Mesendoderm (in vitro differentiated cells): ENCODE measurements at regions not wholly inside any gene's neighbourhood (a gene's known extent, or its start where the extent isn't known, plus 50 kb on each side); places are given as distances from the start of the nearest gene placed in this dataset.
"Not testable (repeated sequence)": the region's sequence is repeated elsewhere in the genome, so short reads cannot be mapped to it uniquely, and the experiment has no call there.

Source experiments
- DNase-seq: peaks from one replicate; pipeline ENCODE4 v3.0.0; 2013
- H2AK5ac ChIP-seq: 2 replicates; pipeline ENCODE4 v1.6.1; 2013; ENCODE audit warnings: low read length, inconsistent platforms
- H2BK120ac ChIP-seq: 2 replicates; pipeline ENCODE4 v1.6.1; 2013; ENCODE audit warnings: low read depth, mild to moderate bottlenecking, low read length, moderate library complexity, mixed read lengths
- H2BK15ac ChIP-seq: replicated peaks from 2 replicates; pipeline ENCODE4 v1.6.1; 2013; ENCODE audit warnings: low read depth, mild to moderate bottlenecking, moderate library complexity
- H2BK5ac ChIP-seq: 2 replicates; pipeline ENCODE4 v1.6.1; 2013; ENCODE audit warnings: low read length, inconsistent platforms
- H3K18ac ChIP-seq: 2 replicates; pipeline ENCODE4 v1.6.1; 2013; ENCODE audit warnings: mild to moderate bottlenecking, low read length, mixed read lengths
- H3K23ac ChIP-seq: one replicate; pipeline ENCODE4 v1.6.1; 2013; ENCODE audit warnings: low read length
- H3K27ac ChIP-seq: 2 replicates; pipeline ENCODE4 v1.5.1; 2013; ENCODE audit warnings: low read depth, mild to moderate bottlenecking, inconsistent platforms, low read length, moderate library complexity
- H3K27me3 ChIP-seq: 2 replicates; pipeline ENCODE4 v1.6.1; 2013; ENCODE audit warnings: low read length, control low read depth, mild to moderate bottlenecking, inconsistent platforms; ENCODE audit not compliant: insufficient read depth, poor library complexity
- H3K36me3 ChIP-seq: 2 replicates; pipeline ENCODE4 v1.6.1; 2013; ENCODE audit warnings: low read length, inconsistent platforms; ENCODE audit not compliant: control insufficient read depth, insufficient read depth
- H3K4ac ChIP-seq: one replicate; pipeline ENCODE4 v1.6.1; 2013; ENCODE audit warnings: low read depth, mild to moderate bottlenecking, low read length, moderate library complexity
- H3K4me1 ChIP-seq: 2 replicates; pipeline ENCODE4 v1.6.1; 2013; ENCODE audit warnings: low read depth, low read length, inconsistent platforms; ENCODE audit not compliant: control insufficient read depth
- H3K4me2 ChIP-seq: 2 replicates; pipeline ENCODE4 v1.6.1; 2013; ENCODE audit warnings: low read length
- H3K4me3 ChIP-seq: 2 replicates; pipeline ENCODE4 v1.5.1; 2013; ENCODE audit warnings: mild to moderate bottlenecking, low read length
- H3K56ac ChIP-seq: one replicate; pipeline ENCODE4 v1.6.1; 2013; ENCODE audit warnings: low read length
- H3K79me1 ChIP-seq: 2 replicates; pipeline ENCODE4 v1.6.1; 2013; ENCODE audit warnings: low read length, inconsistent platforms
- H3K79me2 ChIP-seq: 2 replicates; pipeline ENCODE4 v1.6.1; 2013; ENCODE audit warnings: mild to moderate bottlenecking, low read length; ENCODE audit not compliant: control insufficient read depth, insufficient read depth
- H3K9ac ChIP-seq: 2 replicates; pipeline ENCODE4 v1.6.1; 2013; ENCODE audit warnings: low read length, inconsistent platforms
- H4K5ac ChIP-seq: one replicate; pipeline ENCODE4 v1.6.1; 2013; ENCODE audit warnings: low read length
- H4K8ac ChIP-seq: one replicate; pipeline ENCODE4 v1.6.1; 2013; ENCODE audit warnings: low read depth, mild to moderate bottlenecking, control low read depth, low read length, moderate library complexity
- WGBS: extraction: QIAGEN DNeasy Blood & Tissue Kit; methylation state at CpG from one replicate; pipeline ENCODE4 v1.1.7; 2013; ENCODE audit warnings: low lambda C conversion rate, missing lambda C conversion rate; ENCODE audit not compliant: insufficient coverage; ENCODE audit errors: extremely low coverage; 5-methylcytosine and 5-hydroxymethylcytosine counted together

- no peaks in the 10 kb centered on the region for H3K36me3 ChIP-seq
- no peak overlapping the region for H3K23ac ChIP-seq
- DNase-seq = no peak
- H2BK120ac ChIP-seq = no peak overlapping the region
- H3K27ac ChIP-seq = no peak overlapping the region
- no peak overlapping the region for H3K4ac ChIP-seq
- H3K4me2 ChIP-seq = no peak overlapping the region
- no peaks in the 10 kb centered on the region for H3K79me2 ChIP-seq
- H2AK5ac ChIP-seq = no peak overlapping the region
- H3K56ac ChIP-seq = no peak overlapping the region
- H4K5ac ChIP-seq = no peak overlapping the region
- no peak overlapping the region for H4K8ac ChIP-seq
- H2BK15ac ChIP-seq = no peak overlapping the region
- peaks cover 1% of the 10 kb centered on the region for H3K4me1 ChIP-seq
- no peaks in the 10 kb centered on the region for H3K79me1 ChIP-seq
- no peak overlapping the region for H3K4me3 ChIP-seq
- no peak overlapping the region for H2BK5ac ChIP-seq
- no CpG with 5 or more reads among the region's 2 CpGs for WGBS
- no peaks in the 10 kb centered on the region for H3K27me3 ChIP-seq
- no peak overlapping the region for H3K9ac ChIP-seq
- H3K18ac ChIP-seq = no peak overlapping the region
These were observed 1005.4 kb downstream of the OLFM4 start for GRCh38 chr13:54034047-54034446.

DNA sequence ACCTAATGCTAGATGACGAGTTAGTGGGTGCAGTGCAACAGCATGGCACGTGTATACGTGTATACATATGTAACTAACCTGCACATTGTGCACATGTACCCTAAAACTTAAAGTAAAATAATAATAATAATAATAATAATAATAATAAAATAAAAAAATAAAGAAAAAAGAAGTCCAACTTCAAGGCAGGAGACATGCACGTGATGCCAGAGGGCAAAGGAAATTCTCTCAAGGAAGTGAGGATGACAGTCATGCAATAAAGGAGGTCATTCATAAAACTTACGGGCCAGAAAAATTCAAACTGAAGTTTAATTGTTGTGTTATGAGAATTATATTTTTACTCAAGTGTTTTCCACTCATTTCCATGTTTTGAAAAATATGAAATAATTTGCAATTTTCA is 1028.8 kb downstream of the OLFM4 start:
- not testable (repeated sequence) for H3K79me1 ChIP-seq, H4K8ac ChIP-seq, H3K36me3 ChIP-seq, H3K27ac ChIP-seq, H3K4me1 ChIP-seq, H2BK5ac ChIP-seq, H3K27me3 ChIP-seq, H3K4me3 ChIP-seq, H3K4ac ChIP-seq, H3K4me2 ChIP-seq, H3K9ac ChIP-seq, H2BK120ac ChIP-seq, H4K5ac ChIP-seq, H2BK15ac ChIP-seq, H3K18ac ChIP-seq, H3K79me2 ChIP-seq, DNase-seq, H2AK5ac ChIP-seq, H3K23ac ChIP-seq, H3K56ac ChIP-seq
- no CpG with 5 or more reads among the region's 5 CpGs for WGBS

DNA sequence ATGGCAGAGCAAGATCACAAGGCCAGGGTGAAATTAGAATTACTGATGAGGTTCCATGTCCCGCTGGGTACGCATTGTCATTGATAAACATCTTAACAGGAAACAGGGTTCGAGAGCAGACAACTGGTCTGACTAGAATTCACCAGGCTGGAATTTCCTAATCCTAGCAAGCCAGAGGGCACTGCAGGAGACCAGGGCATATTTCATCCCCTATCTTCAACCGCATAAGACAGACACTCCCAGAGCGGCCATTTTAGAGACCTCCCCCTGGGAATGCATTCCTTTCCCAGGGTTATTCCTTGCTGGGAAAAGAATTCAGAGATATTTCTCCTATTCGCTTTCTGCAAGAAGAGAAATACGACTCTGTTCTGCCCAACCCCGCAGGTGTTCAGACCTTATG is 1041.3 kb downstream of the OLFM4 start:
- H3K9ac ChIP-seq, H3K79me1 ChIP-seq, H2BK5ac ChIP-seq, H3K79me2 ChIP-seq, H3K27ac ChIP-seq, H4K5ac ChIP-seq, H3K27me3 ChIP-seq, H3K18ac ChIP-seq, H3K4me1 ChIP-seq, H3K4ac ChIP-seq, H4K8ac ChIP-seq, H3K56ac ChIP-seq, H3K4me2 ChIP-seq, H2BK15ac ChIP-seq, H3K4me3 ChIP-seq, H3K36me3 ChIP-seq, H3K23ac ChIP-seq, H2AK5ac ChIP-seq, H2BK120ac ChIP-seq: not testable (repeated sequence)
- DNase-seq = peak; percentile 34
- WGBS = no CpG with 5 or more reads among the region's 8 CpGs

GRCh38 chr13:54077569-54077968 is 1049.0 kb downstream of the OLFM4 start:
- H3K23ac ChIP-seq = no peak overlapping the region
- no peaks in the 10 kb centered on the region for H3K36me3 ChIP-seq
- no peak overlapping the region for H2BK15ac ChIP-seq
- H4K8ac ChIP-seq = no peak overlapping the region
- no peak overlapping the region for H3K56ac ChIP-seq
- no peak overlapping the region for H3K27ac ChIP-seq
- no peak overlapping the region for H3K4me3 ChIP-seq
- no peak overlapping the region for H3K9ac ChIP-seq
- H3K4ac ChIP-seq = no peak overlapping the region
- no peak overlapping the region for H3K4me2 ChIP-seq
- H3K79me1 ChIP-seq = no peaks in the 10 kb centered on the region
- H3K27me3 ChIP-seq = no peaks in the 10 kb centered on the region
- H3K4me1 ChIP-seq = no peaks in the 10 kb centered on the region
- H3K18ac ChIP-seq = no peak overlapping the region
- H4K5ac ChIP-seq = no peak overlapping the region
- H2BK5ac ChIP-seq = no peak overlapping the region
- H3K79me2 ChIP-seq = no peaks in the 10 kb centered on the region
- no peak overlapping the region for H2BK120ac ChIP-seq
- DNase-seq = peak; percentile 37
- no peak overlapping the region for H2AK5ac ChIP-seq

- no peaks in the 10 kb centered on the region for H3K79me2 ChIP-seq
- H3K56ac ChIP-seq = no peak overlapping the region
- H3K79me1 ChIP-seq = no peaks in the 10 kb centered on the region
- H2BK120ac ChIP-seq = no peak overlapping the region
- no peak overlapping the region for H3K4ac ChIP-seq
- no peaks in the 10 kb centered on the region for H3K27me3 ChIP-seq
- H4K8ac ChIP-seq = no peak overlapping the region
- H3K9ac ChIP-seq = no peak overlapping the region
- no peak overlapping the region for H2AK5ac ChIP-seq
- H3K4me1 ChIP-seq = no peaks in the 10 kb centered on the region
- no peaks in the 10 kb centered on the region for H3K36me3 ChIP-seq
- no peak overlapping the region for H2BK5ac ChIP-seq
- H3K23ac ChIP-seq = no peak overlapping the region
- WGBS = no CpG with 5 or more reads among the region's 3 CpGs
- H3K27ac ChIP-seq = no peak overlapping the region
- no peak overlapping the region for H3K18ac ChIP-seq
- no peak for DNase-seq
- H4K5ac ChIP-seq = no peak overlapping the region
- H3K4me2 ChIP-seq = no peak overlapping the region
- no peak overlapping the region for H3K4me3 ChIP-seq
- H2BK15ac ChIP-seq = no peak overlapping the region
These were observed 1049.8 kb downstream of the OLFM4 start for GRCh38 chr13:54078271-54078870.

DNA sequence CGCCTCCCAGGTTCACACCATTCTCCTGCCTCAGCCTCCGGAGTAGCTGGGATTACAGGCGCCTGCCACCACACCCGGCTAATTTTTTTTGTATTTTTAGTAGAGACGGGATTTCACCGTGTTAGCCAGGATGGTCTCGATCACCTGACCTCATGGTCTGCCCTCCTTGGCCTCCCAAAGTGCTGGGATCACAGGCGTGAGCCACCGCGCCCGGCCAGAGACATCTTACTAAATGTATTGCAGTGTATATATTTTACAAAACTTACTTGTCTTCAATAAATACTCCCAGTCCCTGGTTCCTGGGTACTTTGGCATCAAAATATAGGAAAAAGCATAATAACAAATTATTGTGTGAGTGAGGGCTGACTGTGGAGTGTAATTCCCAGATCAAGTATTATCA is 1053.7 kb downstream of the OLFM4 start:
- H4K5ac ChIP-seq, H2BK15ac ChIP-seq, H3K4ac ChIP-seq, H3K4me3 ChIP-seq, H3K79me2 ChIP-seq, H3K27ac ChIP-seq, DNase-seq, H3K56ac ChIP-seq, H4K8ac ChIP-seq, H3K4me1 ChIP-seq, H3K18ac ChIP-seq, H2AK5ac ChIP-seq, H3K27me3 ChIP-seq, H2BK120ac ChIP-seq, H3K9ac ChIP-seq, H3K23ac ChIP-seq, H2BK5ac ChIP-seq, H3K79me1 ChIP-seq, H3K4me2 ChIP-seq, H3K36me3 ChIP-seq: not testable (repeated sequence)
- no CpG with 5 or more reads among the region's 11 CpGs for WGBS
